Osteocyte (in vitro differentiated cells): ENCODE measurements at regions not wholly inside any gene's neighbourhood (a gene's known extent, or its start where the extent isn't known, plus 50 kb on each side); places are given as distances from the start of the nearest gene placed in this dataset.

Experiments
- DNase-seq: peaks from one replicate; pipeline ENCODE4 v3.0.0; 2021; ENCODE audit warnings: mixed read lengths; ENCODE audit not compliant: unreplicated experiment; ENCODE audit errors: extremely low spot score
- H3K27ac Mint-ChIP-seq: one replicate; pipeline ENCODE4 v1.8.0; 2021; ENCODE audit warnings: mild to moderate bottlenecking, mixed read lengths; ENCODE audit not compliant: unreplicated experiment
- H3K27me3 Mint-ChIP-seq: one replicate; pipeline ENCODE4 v1.8.0; 2021; ENCODE audit warnings: mixed read lengths; ENCODE audit not compliant: unreplicated experiment
- H3K36me3 Mint-ChIP-seq: one replicate; pipeline ENCODE4 v1.8.0; 2021; ENCODE audit warnings: mixed read lengths; ENCODE audit not compliant: unreplicated experiment
- H3K4me1 Mint-ChIP-seq: one replicate; pipeline ENCODE4 v1.8.0; 2021; ENCODE audit warnings: mixed read lengths; ENCODE audit not compliant: unreplicated experiment
- H3K4me3 Mint-ChIP-seq: one replicate; pipeline ENCODE4 v1.8.0; 2021; ENCODE audit warnings: mild to moderate bottlenecking, moderate library complexity, mixed read lengths; ENCODE audit not compliant: unreplicated experiment
- H3K9me3 Mint-ChIP-seq: one replicate; pipeline ENCODE4 v1.8.0; 2021; ENCODE audit warnings: mixed read lengths; ENCODE audit not compliant: unreplicated experiment
- TF ChIP-seq, protein P1 (sequence below): fragments of 200-600 bp; sonication (generic); IDR thresholded peaks from 2 replicates; pipeline ENCODE4 v1.5.0; 2021; ENCODE audit warnings: antibody characterized with exemption, mild to moderate bottlenecking, moderate library complexity

DNA sequence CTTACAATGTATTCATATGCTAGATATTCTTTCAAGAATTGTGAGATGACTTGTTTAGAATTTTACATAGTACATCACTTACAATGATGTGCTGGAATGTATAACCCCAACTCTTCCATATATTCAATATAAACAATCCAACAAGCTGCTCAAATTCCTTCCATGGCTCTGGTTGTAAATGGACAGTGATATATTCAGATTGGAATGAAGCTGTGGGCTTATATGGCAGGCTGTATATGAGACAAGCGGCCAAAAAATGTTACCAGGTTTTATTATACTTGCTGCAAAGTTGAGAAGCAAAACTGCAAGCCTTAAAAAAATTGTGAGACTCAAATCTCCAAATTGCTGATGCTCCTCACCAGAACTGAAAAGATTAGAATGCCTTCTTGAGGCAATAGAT, 83.6 kb upstream of the KLF12 start:
- TF ChIP-seq, protein P1, sequence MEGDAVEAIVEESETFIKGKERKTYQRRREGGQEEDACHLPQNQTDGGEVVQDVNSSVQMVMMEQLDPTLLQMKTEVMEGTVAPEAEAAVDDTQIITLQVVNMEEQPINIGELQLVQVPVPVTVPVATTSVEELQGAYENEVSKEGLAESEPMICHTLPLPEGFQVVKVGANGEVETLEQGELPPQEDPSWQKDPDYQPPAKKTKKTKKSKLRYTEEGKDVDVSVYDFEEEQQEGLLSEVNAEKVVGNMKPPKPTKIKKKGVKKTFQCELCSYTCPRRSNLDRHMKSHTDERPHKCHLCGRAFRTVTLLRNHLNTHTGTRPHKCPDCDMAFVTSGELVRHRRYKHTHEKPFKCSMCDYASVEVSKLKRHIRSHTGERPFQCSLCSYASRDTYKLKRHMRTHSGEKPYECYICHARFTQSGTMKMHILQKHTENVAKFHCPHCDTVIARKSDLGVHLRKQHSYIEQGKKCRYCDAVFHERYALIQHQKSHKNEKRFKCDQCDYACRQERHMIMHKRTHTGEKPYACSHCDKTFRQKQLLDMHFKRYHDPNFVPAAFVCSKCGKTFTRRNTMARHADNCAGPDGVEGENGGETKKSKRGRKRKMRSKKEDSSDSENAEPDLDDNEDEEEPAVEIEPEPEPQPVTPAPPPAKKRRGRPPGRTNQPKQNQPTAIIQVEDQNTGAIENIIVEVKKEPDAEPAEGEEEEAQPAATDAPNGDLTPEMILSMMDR: no peak
- Mint-ChIP-seq H3K36me3 (no peaks in the 10 kb centered on the region), H3K9me3 (peaks cover 8% of the 10 kb centered on the region), H3K27ac (peak overlapping the region; percentile 59), H3K27me3 (no peaks in the 10 kb centered on the region), H3K4me3 (no peak overlapping the region), H3K4me1 (peaks cover 62% of the 10 kb centered on the region)
- no peak for DNase-seq

DNA sequence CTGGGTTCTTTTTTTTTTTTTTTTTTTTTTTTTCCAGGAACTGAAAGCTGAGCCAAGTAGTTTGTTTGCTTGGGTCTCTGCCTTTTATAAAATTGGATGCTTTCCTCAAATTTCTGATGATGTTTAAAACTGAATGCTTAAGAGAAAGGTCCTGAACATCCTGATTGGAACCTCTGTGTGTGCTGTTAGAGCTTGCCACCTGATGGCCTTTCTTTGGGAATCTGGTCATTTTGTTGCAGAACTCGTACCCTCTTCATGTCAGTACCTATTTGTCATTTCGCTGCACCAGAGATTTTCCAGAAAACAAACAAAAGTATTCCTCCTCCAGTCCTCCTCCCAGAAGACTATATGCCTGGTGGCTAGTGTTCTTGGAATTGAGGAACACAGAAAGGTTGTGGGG, 81.2 kb upstream of the KLF12 start:
- Mint-ChIP-seq H3K27ac (no peak overlapping the region), H3K9me3 (peaks cover 8% of the 10 kb centered on the region), H3K4me1 (peaks cover 58% of the 10 kb centered on the region), H3K36me3 (peaks cover 2% of the 10 kb centered on the region), H3K4me3 (no peak overlapping the region), H3K27me3 (no peaks in the 10 kb centered on the region)
- no peak for DNase-seq
- TF ChIP-seq, protein P1: no peak

DNA sequence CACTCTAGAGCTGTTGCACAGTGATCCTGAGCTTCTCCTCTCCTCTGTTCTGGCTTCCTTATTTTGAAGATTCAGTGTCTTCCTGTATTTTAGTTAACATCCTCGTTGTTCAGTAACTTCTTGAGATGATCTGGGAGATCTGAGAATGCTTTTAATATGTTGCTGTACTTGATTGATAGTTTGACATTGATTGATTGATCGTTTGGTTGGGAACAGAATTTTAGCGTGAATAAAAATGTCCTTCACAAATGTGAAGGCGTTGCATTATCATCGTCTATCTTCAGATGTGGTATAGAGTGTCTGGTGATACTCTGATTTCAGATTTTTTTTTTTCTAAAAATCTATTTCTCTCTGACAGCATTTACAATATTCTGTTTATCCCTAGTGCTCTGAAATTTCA, 80.1 kb upstream of the KLF12 start:
- Mint-ChIP-seq H3K36me3 (peaks cover 2% of the 10 kb centered on the region), H3K4me1 (peaks cover 51% of the 10 kb centered on the region), H3K9me3 (peaks cover 8% of the 10 kb centered on the region), H3K27ac (no peak overlapping the region), H3K27me3 (no peaks in the 10 kb centered on the region), H3K4me3 (no peak overlapping the region)
- DNase-seq: no peak
- TF ChIP-seq, protein P1: no peak

DNA sequence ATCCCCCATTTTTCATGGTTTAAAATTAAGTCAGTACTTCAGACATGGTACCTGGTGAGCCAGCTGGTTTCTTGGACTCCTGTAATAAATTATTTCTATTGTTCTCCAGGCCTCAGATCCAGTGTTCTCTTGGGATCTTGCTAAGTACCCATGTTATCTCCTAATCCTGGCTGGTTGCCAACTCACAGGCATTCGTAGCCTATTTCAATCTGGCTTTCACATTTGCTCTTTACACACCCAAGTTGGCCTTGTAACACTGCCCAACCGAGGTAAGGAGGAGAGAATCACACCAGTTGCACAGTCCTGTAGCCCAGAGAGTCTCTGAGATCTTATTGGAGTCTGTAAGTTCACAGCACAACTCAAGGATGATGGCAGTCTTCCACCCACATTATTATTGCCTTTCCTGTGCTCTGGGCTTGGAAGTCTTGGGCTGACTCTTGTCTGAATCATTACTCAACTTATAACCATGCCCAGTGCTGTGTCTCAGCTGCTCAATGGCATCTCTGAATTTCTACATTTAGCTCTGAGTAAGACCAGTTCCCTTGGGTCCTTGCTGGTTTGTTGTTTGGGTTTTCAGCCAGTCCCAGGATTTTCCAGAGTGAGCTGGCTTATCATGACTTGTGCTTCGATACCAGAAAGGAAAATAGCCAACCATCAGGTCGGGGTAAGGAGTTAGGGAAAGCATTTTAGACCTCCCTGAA, 76.6 kb upstream of the KLF12 start:
- no peak for DNase-seq

DNA sequence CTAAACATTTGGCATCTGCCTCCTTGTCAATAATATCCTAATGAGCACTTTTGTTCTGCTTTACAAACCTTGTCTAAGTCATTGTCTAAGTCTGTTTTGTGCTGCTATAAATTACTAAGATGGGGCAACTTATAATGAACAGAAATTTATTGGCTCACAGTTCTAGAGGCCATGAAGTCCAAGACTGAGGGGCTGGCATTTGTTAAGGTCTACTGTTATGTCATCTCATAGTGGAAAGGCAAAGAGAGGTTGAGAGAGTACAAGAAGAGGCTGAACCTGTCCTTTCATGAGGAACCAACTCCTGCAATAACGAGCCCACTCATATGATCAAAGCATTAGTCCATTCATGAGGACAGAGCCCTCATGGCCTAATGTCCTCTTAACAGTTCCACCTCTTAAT, 72.7 kb upstream of the KLF12 start:
- DNase-seq: no peak
- H3K27ac Mint-ChIP-seq: peak overlapping the region; percentile 80

More for the DNA sequence above, 76.6 kb upstream of the KLF12 start:
- Mint-ChIP-seq H3K4me3 (no peak overlapping the region), H3K27me3 (no peaks in the 10 kb centered on the region), H3K27ac (peak overlapping the region; percentile 82), H3K36me3 (peaks cover 2% of the 10 kb centered on the region), H3K9me3 (peaks cover 8% of the 10 kb centered on the region), H3K4me1 (peaks cover 41% of the 10 kb centered on the region)
- TF ChIP-seq, protein P1: no peak

More for the DNA sequence above, 72.7 kb upstream of the KLF12 start:
- Mint-ChIP-seq H3K27me3 (no peaks in the 10 kb centered on the region), H3K4me1 (peaks cover 67% of the 10 kb centered on the region), H3K4me3 (no peak overlapping the region), H3K36me3 (peaks cover 4% of the 10 kb centered on the region), H3K9me3 (peaks cover 8% of the 10 kb centered on the region)
- TF ChIP-seq, protein P1: no peak
